Gastroesophageal sphincter (tissue), 3 donors: ENCODE measurements at regions not wholly inside any gene's neighbourhood (a gene's known extent, or its start where the extent isn't known, plus 50 kb on each side); places are given as distances from the start of the nearest gene placed in this dataset.

Experiments
- EP300 ChIP-seq: sonication (generic); formaldehyde crosslinking; IDR thresholded peaks from one replicate; pipeline ENCODE4 v1.6.1; 2017; ENCODE audit warnings: antibody characterized with exemption, mild to moderate bottlenecking
- POLR2A ChIP-seq, 2 donors: fragments of 450-650 bp; IDR thresholded peaks; one replicate each; pipeline ENCODE4 v1.6.1; 2017; ENCODE audit warnings: antibody characterized with exemption in 2 of 2, mild to moderate bottlenecking in 2 of 2, moderate library complexity in 1 of 2
- POLR2AphosphoS5 ChIP-seq: sonication (generic); formaldehyde crosslinking; IDR thresholded peaks from one replicate; pipeline ENCODE4 v1.6.1; 2017; ENCODE audit warnings: antibody characterized with exemption
- TF ChIP-seq, protein P1 (sequence below), 4 experiments: fragments of 200-600 bp in 2 of 4; fragments of 450-650 bp in 2 of 4; sonication (generic) in 1 of 4; IDR thresholded peaks; one replicate each; pipeline ENCODE4 v1.5.1; 2017 to 2019; ENCODE audit warnings: antibody characterized with exemption in 4 of 4, mild to moderate bottlenecking in 2 of 4, moderate library complexity in 2 of 4

DNA sequence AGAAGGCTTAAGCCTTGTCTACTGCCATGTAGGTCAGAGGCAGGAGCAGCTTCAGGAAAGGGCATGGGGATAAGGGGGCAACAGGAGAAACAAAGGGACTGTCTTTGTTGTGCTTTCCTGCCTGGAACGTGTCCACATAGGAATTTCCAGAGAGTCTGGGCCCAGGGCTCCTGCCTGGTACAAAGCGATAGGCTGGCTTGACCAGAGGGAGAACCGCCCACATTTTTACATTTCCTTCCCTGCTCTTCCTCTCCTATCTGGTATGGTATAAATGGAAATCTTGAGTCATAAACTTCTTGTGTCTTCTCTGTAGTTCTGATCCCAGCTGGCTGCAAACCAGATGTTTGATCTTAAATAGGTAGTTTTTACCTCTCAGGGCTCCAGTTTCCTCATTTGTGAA lies 414.8 kb downstream of the HRH4 start:
- TF ChIP-seq, protein P1, sequence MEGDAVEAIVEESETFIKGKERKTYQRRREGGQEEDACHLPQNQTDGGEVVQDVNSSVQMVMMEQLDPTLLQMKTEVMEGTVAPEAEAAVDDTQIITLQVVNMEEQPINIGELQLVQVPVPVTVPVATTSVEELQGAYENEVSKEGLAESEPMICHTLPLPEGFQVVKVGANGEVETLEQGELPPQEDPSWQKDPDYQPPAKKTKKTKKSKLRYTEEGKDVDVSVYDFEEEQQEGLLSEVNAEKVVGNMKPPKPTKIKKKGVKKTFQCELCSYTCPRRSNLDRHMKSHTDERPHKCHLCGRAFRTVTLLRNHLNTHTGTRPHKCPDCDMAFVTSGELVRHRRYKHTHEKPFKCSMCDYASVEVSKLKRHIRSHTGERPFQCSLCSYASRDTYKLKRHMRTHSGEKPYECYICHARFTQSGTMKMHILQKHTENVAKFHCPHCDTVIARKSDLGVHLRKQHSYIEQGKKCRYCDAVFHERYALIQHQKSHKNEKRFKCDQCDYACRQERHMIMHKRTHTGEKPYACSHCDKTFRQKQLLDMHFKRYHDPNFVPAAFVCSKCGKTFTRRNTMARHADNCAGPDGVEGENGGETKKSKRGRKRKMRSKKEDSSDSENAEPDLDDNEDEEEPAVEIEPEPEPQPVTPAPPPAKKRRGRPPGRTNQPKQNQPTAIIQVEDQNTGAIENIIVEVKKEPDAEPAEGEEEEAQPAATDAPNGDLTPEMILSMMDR (IDR thresholded peaks at IDR 0.05) = no peak
- TF ChIP-seq EP300 = no peak
- TF ChIP-seq POLR2A (IDR thresholded peaks at IDR 0.05) = no peak
- no peak for TF ChIP-seq POLR2AphosphoS5
